ENCODE measurements at regions not wholly inside any gene's neighbourhood (a gene's known extent, or its start where the extent isn't known, plus 50 kb on each side); places are given as distances from the start of the nearest gene placed in this dataset.

- no peak for TF ChIP-seq CTCF (IDR thresholded peaks at IDR 0.05)
- TF ChIP-seq POLR2AphosphoS5 (IDR thresholded peaks at IDR 0.05): no peak
Observed at GRCh38 chr6:128742900-128743299, 140.0 kb upstream of the LAMA2 start.
